Spleen (tissue), 7 donors: ENCODE measurements at regions not wholly inside any gene's neighbourhood (a gene's known extent, or its start where the extent isn't known, plus 50 kb on each side); places are given as distances from the start of the nearest gene placed in this dataset.

ENCODE experiments used
- CTCF ChIP-seq, 11 experiments: fragments of 200-600 bp in 7 of 11; fragments of 450-650 bp in 4 of 11; sonication (generic) in 4 of 11; IDR thresholded peaks in 8 of 11; conservative IDR thresholded peaks in 3 of 11; 1 replicate in 7 of 11; 2 replicates in 4 of 11; pipeline versions ENCODE4 v1.4.0 to v1.8.0; 2016 to 2021; ENCODE audit warnings: antibody characterized with exemption in 11 of 11, inconsistent platforms in 4 of 11, mild to moderate bottlenecking in 1 of 11
- POLR2AphosphoS5 ChIP-seq, 3 donors: sonication (generic); formaldehyde crosslinking; IDR thresholded peaks; one replicate each; pipeline ENCODE4 v1.5.1; 2017; ENCODE audit warnings: antibody characterized with exemption in 3 of 3
- donor health status: DM: no; HTN: no; CAD: no; lungs with moderate emphysema.
- donor health status: DM: no; HTN: no; CAD: no.
- donor health status: DM: no; HTN: no; CAD: no.

- no peak for TF ChIP-seq CTCF (IDR thresholded peaks at IDR 0.05 in 8 of 11, conservative IDR thresholded peaks at IDR 0.05 in 3 of 11)
- no peak for TF ChIP-seq POLR2AphosphoS5 (IDR thresholded peaks at IDR 0.05)
These were observed 69.4 kb upstream of the COPS8 start for GRCh38 chr2:237016121-237016915.
